ENCODE measurements at regions not wholly inside any gene's neighbourhood (a gene's known extent, or its start where the extent isn't known, plus 50 kb on each side); places are given as distances from the start of the nearest gene placed in this dataset.
A peak's percentile ranks its signal among the peaks of the same experiment; 100 is the strongest.
"Not testable (repeated sequence)": the region's sequence is repeated elsewhere in the genome, so short reads cannot be mapped to it uniquely, and the experiment has no call there.

GRCh38 chr1:184194236-184194635 lies 142.7 kb downstream of the TSEN15 start:
- DNase-seq (ENCODE audit: low read depth, low spot score), result no peak
- H3K36me3 Mint-ChIP-seq (ENCODE audit: low read depth), result no peaks in the 10 kb centered on the region
- H3K27me3 Mint-ChIP-seq (ENCODE audit: low read depth), result no peaks in the 10 kb centered on the region
- no peak overlapping the region for H3K27ac Mint-ChIP-seq (ENCODE audit: unreplicated experiment)
- H3K9me3 Mint-ChIP-seq, result no peaks in the 10 kb centered on the region
- TF ChIP-seq, protein P1, sequence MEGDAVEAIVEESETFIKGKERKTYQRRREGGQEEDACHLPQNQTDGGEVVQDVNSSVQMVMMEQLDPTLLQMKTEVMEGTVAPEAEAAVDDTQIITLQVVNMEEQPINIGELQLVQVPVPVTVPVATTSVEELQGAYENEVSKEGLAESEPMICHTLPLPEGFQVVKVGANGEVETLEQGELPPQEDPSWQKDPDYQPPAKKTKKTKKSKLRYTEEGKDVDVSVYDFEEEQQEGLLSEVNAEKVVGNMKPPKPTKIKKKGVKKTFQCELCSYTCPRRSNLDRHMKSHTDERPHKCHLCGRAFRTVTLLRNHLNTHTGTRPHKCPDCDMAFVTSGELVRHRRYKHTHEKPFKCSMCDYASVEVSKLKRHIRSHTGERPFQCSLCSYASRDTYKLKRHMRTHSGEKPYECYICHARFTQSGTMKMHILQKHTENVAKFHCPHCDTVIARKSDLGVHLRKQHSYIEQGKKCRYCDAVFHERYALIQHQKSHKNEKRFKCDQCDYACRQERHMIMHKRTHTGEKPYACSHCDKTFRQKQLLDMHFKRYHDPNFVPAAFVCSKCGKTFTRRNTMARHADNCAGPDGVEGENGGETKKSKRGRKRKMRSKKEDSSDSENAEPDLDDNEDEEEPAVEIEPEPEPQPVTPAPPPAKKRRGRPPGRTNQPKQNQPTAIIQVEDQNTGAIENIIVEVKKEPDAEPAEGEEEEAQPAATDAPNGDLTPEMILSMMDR (conservative IDR thresholded peaks at IDR 0.05), result no peak
- H3K4me3 Mint-ChIP-seq, result no peak overlapping the region
- H3K4me1 Mint-ChIP-seq, result peaks cover 9% of the 10 kb centered on the region

DNA sequence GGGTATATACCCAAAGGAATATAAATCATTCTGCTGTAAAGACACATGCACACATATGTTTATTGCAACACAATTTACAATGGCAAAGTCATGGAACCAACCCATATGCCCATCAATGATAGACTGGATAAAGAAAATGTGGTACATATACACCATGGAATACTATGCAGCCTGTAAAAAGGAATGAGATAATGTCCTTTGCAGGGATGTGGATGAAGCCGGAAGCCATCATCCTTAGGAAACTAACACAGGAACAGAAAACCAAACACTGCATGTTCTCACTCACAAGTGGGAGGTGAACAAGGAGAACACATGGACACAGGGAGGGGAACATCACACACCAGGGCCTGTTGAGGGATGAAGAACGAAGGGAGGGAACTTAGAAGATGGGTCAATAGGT lies 144.2 kb downstream of the TSEN15 start:
- H3K36me3 Mint-ChIP-seq (ENCODE audit: low read depth); H3K27ac Mint-ChIP-seq (ENCODE audit: unreplicated experiment); H3K27me3 Mint-ChIP-seq (ENCODE audit: low read depth); H3K4me3 Mint-ChIP-seq; DNase-seq (ENCODE audit: low read depth, low spot score); H3K9me3 Mint-ChIP-seq: not testable (repeated sequence)
- H3K4me1 Mint-ChIP-seq, result peaks cover 19% of the 10 kb centered on the region

- no peak for DNase-seq (ENCODE audit: low read depth, low spot score)
- TF ChIP-seq, protein P1 (conservative IDR thresholded peaks at IDR 0.05), result no peak
- no peaks in the 10 kb centered on the region for H3K36me3 Mint-ChIP-seq (ENCODE audit: low read depth)
- no peaks in the 10 kb centered on the region for H3K27me3 Mint-ChIP-seq (ENCODE audit: low read depth)
- H3K27ac Mint-ChIP-seq (ENCODE audit: unreplicated experiment), result peak overlapping the region; percentile 36
- H3K4me3 Mint-ChIP-seq, result no peak overlapping the region
- peaks cover 29% of the 10 kb centered on the region for H3K4me1 Mint-ChIP-seq
- H3K9me3 Mint-ChIP-seq, result peaks cover 3% of the 10 kb centered on the region
Measured at GRCh38 chr1:184197831-184198230, 146.3 kb downstream of the TSEN15 start.

DNA sequence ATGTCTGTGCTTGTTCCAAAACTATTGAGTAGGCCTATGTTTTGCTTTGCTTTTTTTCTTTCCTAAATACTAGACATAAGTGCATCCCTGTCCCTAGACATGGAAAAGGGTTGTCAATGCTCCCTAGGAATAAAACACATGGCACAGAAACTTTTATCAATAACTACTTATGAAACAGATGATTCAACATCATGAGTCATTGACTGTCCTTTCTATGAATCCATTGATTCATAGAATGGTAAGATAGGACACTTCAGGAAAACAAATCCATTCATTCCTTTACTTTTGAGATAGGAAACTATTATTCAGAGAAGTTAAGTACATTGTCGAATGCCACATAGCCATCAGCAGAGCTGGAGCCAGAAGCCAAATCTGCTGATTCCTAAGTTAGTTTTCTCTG lies 147.5 kb downstream of the TSEN15 start:
- H3K4me1 Mint-ChIP-seq, result peaks cover 29% of the 10 kb centered on the region
- no peaks in the 10 kb centered on the region for H3K36me3 Mint-ChIP-seq (ENCODE audit: low read depth)
- no peaks in the 10 kb centered on the region for H3K27me3 Mint-ChIP-seq (ENCODE audit: low read depth)
- DNase-seq (ENCODE audit: low read depth, low spot score), result no peak
- no peak overlapping the region for H3K4me3 Mint-ChIP-seq
- H3K9me3 Mint-ChIP-seq, result peaks cover 3% of the 10 kb centered on the region
- no peak overlapping the region for H3K27ac Mint-ChIP-seq (ENCODE audit: unreplicated experiment)
- TF ChIP-seq, protein P1 (conservative IDR thresholded peaks at IDR 0.05), result no peak

GRCh38 chr1:184199438-184200085 lies 148.0 kb downstream of the TSEN15 start:
- Mint-ChIP-seq H3K4me3 (no peak overlapping the region), H3K27me3 (ENCODE audit: low read depth) (no peaks in the 10 kb centered on the region), H3K27ac (ENCODE audit: unreplicated experiment) (no peak overlapping the region), H3K4me1 (peaks cover 29% of the 10 kb centered on the region), H3K36me3 (ENCODE audit: low read depth) (no peaks in the 10 kb centered on the region), H3K9me3 (peaks cover 3% of the 10 kb centered on the region)
- TF ChIP-seq, protein P1 (conservative IDR thresholded peaks at IDR 0.05), result no peak
- DNase-seq (ENCODE audit: low read depth, low spot score), result no peak

DNA sequence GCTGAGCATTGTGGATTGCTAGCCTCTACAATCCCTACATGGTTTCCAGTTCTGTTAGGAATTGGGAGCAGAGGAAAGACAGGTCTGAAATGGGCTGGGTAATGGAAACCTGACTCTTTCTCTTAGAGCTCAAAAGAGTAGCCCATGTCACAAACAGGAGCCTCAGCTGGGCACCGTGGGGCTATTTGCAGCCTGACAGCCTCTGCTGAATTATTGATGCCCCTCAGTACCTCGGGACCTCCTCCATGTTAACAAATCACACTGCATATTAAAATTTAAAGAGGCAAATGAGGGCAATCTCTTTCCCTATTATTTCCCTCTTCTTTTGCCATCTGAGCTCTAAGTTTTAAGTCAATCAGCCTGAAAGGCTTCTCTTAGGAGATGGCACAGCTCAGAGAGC lies 157.1 kb downstream of the TSEN15 start:
- no peak overlapping the region for H3K27ac Mint-ChIP-seq (ENCODE audit: unreplicated experiment)
- DNase-seq (ENCODE audit: low read depth, low spot score), result no peak
- H3K4me3 Mint-ChIP-seq, result no peak overlapping the region
- H3K36me3 Mint-ChIP-seq (ENCODE audit: low read depth), result no peaks in the 10 kb centered on the region
- H3K27me3 Mint-ChIP-seq (ENCODE audit: low read depth), result no peaks in the 10 kb centered on the region
- no peaks in the 10 kb centered on the region for H3K9me3 Mint-ChIP-seq
- TF ChIP-seq, protein P1 (conservative IDR thresholded peaks at IDR 0.05), result no peak
- no peaks in the 10 kb centered on the region for H3K4me1 Mint-ChIP-seq
